ENCODE measurements at regions not wholly inside any gene's neighbourhood (a gene's known extent, or its start where the extent isn't known, plus 50 kb on each side); places are given as distances from the start of the nearest gene placed in this dataset.

GRCh38 chr10:44190541-44190940, 194.4 kb downstream of the CXCL12 start:
- Histone ChIP-seq H3K9ac (ENCODE audit: low read depth, low read length, poor library complexity, severe bottlenecking) (no peak overlapping the region), H3K4me3 (ENCODE audit: low read length, poor library complexity, severe bottlenecking) (no peak overlapping the region), H3K4me1 (ENCODE audit: insufficient read depth, low read length, poor library complexity, severe bottlenecking) (no peaks in the 10 kb centered on the region), H3K79me2 (ENCODE audit: insufficient read depth, low read length) (no peaks in the 10 kb centered on the region), H3K9me3 (ENCODE audit: insufficient read depth, low read depth, low read length) (0 out of 2 replicates have a peak, but pooled peaks cover 3% of the 10 kb centered on the region), H4K20me1 (ENCODE audit: insufficient read depth, low read length, poor library complexity, severe bottlenecking) (no peaks in the 10 kb centered on the region), H3K4me2 (ENCODE audit: low read depth, low read length, poor library complexity, severe bottlenecking) (no peak overlapping the region), H3K36me3 (ENCODE audit: insufficient read depth, low read length) (no peaks in the 10 kb centered on the region), H3F3A (ENCODE audit: low read depth) (no peaks in the 10 kb centered on the region), H2AFZ (ENCODE audit: low read length) (no peak overlapping the region), H3K27me3 (ENCODE audit: insufficient read depth, low read length, poor library complexity, severe bottlenecking) (no peaks in the 10 kb centered on the region), H3K9me2 (replicated peaks; ENCODE audit: low read depth, low read length) (no peaks in the 10 kb centered on the region)
- no peak for TF ChIP-seq EZH2phosphoT487 (IDR thresholded peaks at IDR 0.05; ENCODE audit: borderline replicate concordance)
- TF ChIP-seq CTCF (conservative IDR thresholded peaks at IDR 0.05; ENCODE audit: low read length), result no peak

- Histone ChIP-seq H3K36me3 (ENCODE audit: insufficient read depth, low read length) (no peaks in the 10 kb centered on the region), H3K9ac (ENCODE audit: low read depth, low read length, poor library complexity, severe bottlenecking) (no peak overlapping the region)
These were observed 198.1 kb downstream of the CXCL12 start for GRCh38 chr10:44186821-44187220.

GRCh38 chr10:44186150-44186549, 198.7 kb downstream of the CXCL12 start:
- Histone ChIP-seq H3K27me3 (ENCODE audit: insufficient read depth, low read length, poor library complexity, severe bottlenecking) (no peaks in the 10 kb centered on the region), H3K4me2 (ENCODE audit: low read depth, low read length, poor library complexity, severe bottlenecking) (no peak overlapping the region), H3K4me3 (ENCODE audit: low read length, poor library complexity, severe bottlenecking) (no peak overlapping the region)

More at GRCh38 chr10:44186821-44187220, 198.1 kb downstream of the CXCL12 start:
- Histone ChIP-seq H3K9me2 (replicated peaks; ENCODE audit: low read depth, low read length) (no peaks in the 10 kb centered on the region), H3K79me2 (ENCODE audit: insufficient read depth, low read length) (no peaks in the 10 kb centered on the region), H4K20me1 (ENCODE audit: insufficient read depth, low read length, poor library complexity, severe bottlenecking) (no peaks in the 10 kb centered on the region), H3K27me3 (ENCODE audit: insufficient read depth, low read length, poor library complexity, severe bottlenecking) (no peaks in the 10 kb centered on the region), H3K4me1 (ENCODE audit: insufficient read depth, low read length, poor library complexity, severe bottlenecking) (no peaks in the 10 kb centered on the region), H3K9me3 (ENCODE audit: insufficient read depth, low read depth, low read length) (0 out of 2 replicates have a peak, but pooled peaks cover 3% of the 10 kb centered on the region), H3K4me3 (ENCODE audit: low read length, poor library complexity, severe bottlenecking) (no peak overlapping the region), H3K4me2 (ENCODE audit: low read depth, low read length, poor library complexity, severe bottlenecking) (no peak overlapping the region), H2AFZ (ENCODE audit: low read length) (no peak overlapping the region), H3F3A (ENCODE audit: low read depth) (no peaks in the 10 kb centered on the region)
- TF ChIP-seq CTCF (conservative IDR thresholded peaks at IDR 0.05; ENCODE audit: low read length), result no peak
- no peak for TF ChIP-seq EZH2phosphoT487 (IDR thresholded peaks at IDR 0.05; ENCODE audit: borderline replicate concordance)

More at GRCh38 chr10:44186150-44186549, 198.7 kb downstream of the CXCL12 start:
- TF ChIP-seq CTCF (conservative IDR thresholded peaks at IDR 0.05; ENCODE audit: low read length) (no peak), EZH2phosphoT487 (IDR thresholded peaks at IDR 0.05; ENCODE audit: borderline replicate concordance) (no peak)
- Histone ChIP-seq H3K9me2 (replicated peaks; ENCODE audit: low read depth, low read length) (no peaks in the 10 kb centered on the region), H3K9ac (ENCODE audit: low read depth, low read length, poor library complexity, severe bottlenecking) (no peak overlapping the region), H3K36me3 (ENCODE audit: insufficient read depth, low read length) (no peaks in the 10 kb centered on the region), H3K4me1 (ENCODE audit: insufficient read depth, low read length, poor library complexity, severe bottlenecking) (no peaks in the 10 kb centered on the region), H2AFZ (ENCODE audit: low read length) (no peak overlapping the region), H4K20me1 (ENCODE audit: insufficient read depth, low read length, poor library complexity, severe bottlenecking) (no peaks in the 10 kb centered on the region), H3K79me2 (ENCODE audit: insufficient read depth, low read length) (no peaks in the 10 kb centered on the region), H3K9me3 (ENCODE audit: insufficient read depth, low read depth, low read length) (0 out of 2 replicates have a peak, but pooled peaks cover 3% of the 10 kb centered on the region), H3F3A (ENCODE audit: low read depth) (no peaks in the 10 kb centered on the region)
